HG03558 (cell line): ENCODE measurements at regions not wholly inside any gene's neighbourhood (a gene's known extent, or its start where the extent isn't known, plus 50 kb on each side); places are given as distances from the start of the nearest gene placed in this dataset.

ENCODE experiments used
- ATAC-seq: cut with Tn5 transposase; IDR thresholded peaks from one replicate; pipeline ENCODE4 v1.9.1; 2021; ENCODE audit warnings: moderate number of reproducible peaks; ENCODE audit not compliant: unreplicated experiment; ENCODE audit errors: extremely low read depth

- no peak for ATAC-seq
Measured at GRCh38 chr1:90502696-90503095, 214.4 kb downstream of the BARHL2 start.

GRCh38 chr1:90502194-90502593 is 214.9 kb downstream of the BARHL2 start:
- ATAC-seq: no peak

- ATAC-seq: no peak
Measured at GRCh38 chr1:90501281-90501680, 215.8 kb downstream of the BARHL2 start.

GRCh38 chr1:90494748-90495282 is 222.3 kb downstream of the BARHL2 start:
- ATAC-seq: no peak

- no peak for ATAC-seq
Measured at GRCh38 chr1:90488451-90488850, 228.7 kb downstream of the BARHL2 start.

- no peak for ATAC-seq
Measured at GRCh38 chr1:90486996-90487395, 230.1 kb downstream of the BARHL2 start.

- no peak for ATAC-seq
Measured at GRCh38 chr1:90486134-90486824, 230.8 kb downstream of the BARHL2 start.

- ATAC-seq: no peak
Measured at GRCh38 chr1:90480271-90480835, 236.7 kb downstream of the BARHL2 start.

- ATAC-seq: no peak
Measured at GRCh38 chr1:90476994-90477393, 240.1 kb downstream of the BARHL2 start.

GRCh38 chr1:90476411-90476810 is 240.7 kb downstream of the BARHL2 start:
- no peak for ATAC-seq

- no peak for ATAC-seq
Measured at GRCh38 chr1:90475631-90476030, 241.5 kb downstream of the BARHL2 start.

GRCh38 chr1:90474731-90475130 is 242.4 kb downstream of the BARHL2 start:
- no peak for ATAC-seq

GRCh38 chr1:90474158-90474557 is 242.9 kb downstream of the BARHL2 start:
- ATAC-seq: no peak

- ATAC-seq: no peak
Measured at GRCh38 chr1:90472775-90473174, 244.3 kb downstream of the BARHL2 start.

- no peak for ATAC-seq
Measured at GRCh38 chr1:90459570-90459969, 257.5 kb downstream of the BARHL2 start.

GRCh38 chr1:90457985-90458384 is 259.1 kb downstream of the BARHL2 start:
- ATAC-seq: no peak

- ATAC-seq: no peak
Measured at GRCh38 chr1:90452491-90452890, 264.6 kb downstream of the BARHL2 start.

- ATAC-seq: no peak
Measured at GRCh38 chr1:90443354-90443753, 273.7 kb downstream of the BARHL2 start.

- ATAC-seq: no peak
Measured at GRCh38 chr1:90435351-90435750, 281.8 kb downstream of the BARHL2 start.

- no peak for ATAC-seq
Measured at GRCh38 chr1:90434460-90434859, 282.6 kb downstream of the BARHL2 start.

- no peak for ATAC-seq
Measured at GRCh38 chr1:90417126-90417525, 300.0 kb downstream of the BARHL2 start.

- ATAC-seq: no peak
Measured at GRCh38 chr1:90414201-90414600, 302.9 kb downstream of the BARHL2 start.
